Activated CD4-positive, alpha-beta memory T cell treated with anti-CD3 and anti-CD28 coated beads, Interleukin-2, amount 10 ng/mL, durations not matched to agents 7 days and 5 days (primary cell): ENCODE measurements at regions not wholly inside any gene's neighbourhood (a gene's known extent, or its start where the extent isn't known, plus 50 kb on each side); places are given as distances from the start of the nearest gene placed in this dataset.
"Not testable (repeated sequence)": the region's sequence is repeated elsewhere in the genome, so short reads cannot be mapped to it uniquely, and the experiment has no call there.

Source experiments
- CTCF ChIA-PET: fragments of 350-600 bp; sonication (Branson Sonifier 250); formaldehyde crosslinking; loops from one replicate; lab custom pipeline; 2021; ENCODE audit warnings: antibody characterized with exemption, inconsistent platforms; lab: Charles Lee
- POLR2A ChIA-PET: fragments of 350-600 bp; sonication (Branson Sonifier 250); formaldehyde crosslinking; loops from one replicate; lab custom pipeline; 2021; ENCODE audit warnings: antibody characterized with exemption; lab: Charles Lee
- DNase-seq: peaks from one replicate; pipeline ENCODE4 v3.0.0-alpha.2; 2020
- H3K27ac Mint-ChIP-seq: one replicate; pipeline ENCODE4 v1.8.0; 2021; ENCODE audit warnings: mild to moderate bottlenecking, mixed read lengths
- H3K27me3 Mint-ChIP-seq: one replicate; pipeline ENCODE4 v1.8.0; 2021; ENCODE audit warnings: mixed read lengths
- H3K36me3 Mint-ChIP-seq: one replicate; pipeline ENCODE4 v1.8.0; 2021; ENCODE audit warnings: low read depth, mixed read lengths
- H3K4me1 Mint-ChIP-seq: one replicate; pipeline ENCODE4 v1.8.0; 2021; ENCODE audit warnings: mixed read lengths
- H3K4me3 Mint-ChIP-seq: one replicate; pipeline ENCODE4 v1.8.0; 2021; ENCODE audit warnings: mild to moderate bottlenecking, mixed read lengths
- H3K9me3 Mint-ChIP-seq: one replicate; pipeline ENCODE4 v1.8.0; 2021; ENCODE audit warnings: mixed read lengths

GRCh38 chr15:96054621-96055020 is 275.9 kb upstream of the NR2F2 start:
- ChIA-PET POLR2A (no interaction called here), CTCF (no interaction called here)
- Mint-ChIP-seq H3K9me3 (peaks cover 6% of the 10 kb centered on the region), H3K4me3 (no peak overlapping the region), H3K27me3 (peaks cover 12% of the 10 kb centered on the region), H3K4me1 (peaks cover 4% of the 10 kb centered on the region), H3K36me3 (no peaks in the 10 kb centered on the region), H3K27ac (no peak overlapping the region)
- no peak for DNase-seq

GRCh38 chr15:96058103-96058851 is 272.2 kb upstream of the NR2F2 start:
- H3K4me3 Mint-ChIP-seq = no peak overlapping the region
- no peaks in the 10 kb centered on the region for H3K36me3 Mint-ChIP-seq
- POLR2A ChIA-PET = no interaction called here
- peaks cover 6% of the 10 kb centered on the region for H3K9me3 Mint-ChIP-seq
- H3K4me1 Mint-ChIP-seq = peaks cover 4% of the 10 kb centered on the region
- no peak for DNase-seq
- no peak overlapping the region for H3K27ac Mint-ChIP-seq
- H3K27me3 Mint-ChIP-seq = peaks cover 11% of the 10 kb centered on the region
- CTCF ChIA-PET = no interaction called here

- DNase-seq, H3K4me1 Mint-ChIP-seq, H3K27me3 Mint-ChIP-seq, H3K4me3 Mint-ChIP-seq, POLR2A ChIA-PET, CTCF ChIA-PET, H3K27ac Mint-ChIP-seq, H3K9me3 Mint-ChIP-seq, H3K36me3 Mint-ChIP-seq: not testable (repeated sequence)
Measured at GRCh38 chr15:96058852-96059103, 271.7 kb upstream of the NR2F2 start.

GRCh38 chr15:96060591-96060990 is 269.9 kb upstream of the NR2F2 start:
- POLR2A ChIA-PET, CTCF ChIA-PET, H3K4me1 Mint-ChIP-seq, H3K27me3 Mint-ChIP-seq, H3K4me3 Mint-ChIP-seq, DNase-seq, H3K27ac Mint-ChIP-seq, H3K36me3 Mint-ChIP-seq, H3K9me3 Mint-ChIP-seq: not testable (repeated sequence)

- CTCF ChIA-PET = no interaction called here
- Mint-ChIP-seq H3K36me3 (no peaks in the 10 kb centered on the region), H3K27me3 (peaks cover 3% of the 10 kb centered on the region), H3K9me3 (peaks cover 2% of the 10 kb centered on the region), H3K4me3 (no peak overlapping the region), H3K27ac (no peak overlapping the region), H3K4me1 (no peaks in the 10 kb centered on the region)
- POLR2A ChIA-PET = no interaction called here
- no peak for DNase-seq
Measured at GRCh38 chr15:96064351-96064756, 266.1 kb upstream of the NR2F2 start.

GRCh38 chr15:96066126-96066525 is 264.4 kb upstream of the NR2F2 start:
- ChIA-PET POLR2A (no interaction called here), CTCF (no interaction called here)
- H3K27ac Mint-ChIP-seq = no peak overlapping the region
- peaks cover 2% of the 10 kb centered on the region for H3K9me3 Mint-ChIP-seq
- no peak for DNase-seq
- no peaks in the 10 kb centered on the region for H3K36me3 Mint-ChIP-seq
- no peaks in the 10 kb centered on the region for H3K4me1 Mint-ChIP-seq
- no peaks in the 10 kb centered on the region for H3K27me3 Mint-ChIP-seq
- H3K4me3 Mint-ChIP-seq = no peak overlapping the region

- peaks cover 2% of the 10 kb centered on the region for H3K9me3 Mint-ChIP-seq
- POLR2A ChIA-PET = no interaction called here
- no peaks in the 10 kb centered on the region for H3K27me3 Mint-ChIP-seq
- no peak overlapping the region for H3K27ac Mint-ChIP-seq
- no peak overlapping the region for H3K4me3 Mint-ChIP-seq
- no peaks in the 10 kb centered on the region for H3K36me3 Mint-ChIP-seq
- CTCF ChIA-PET = no interaction called here
- no peaks in the 10 kb centered on the region for H3K4me1 Mint-ChIP-seq
- DNase-seq = no peak
Measured at GRCh38 chr15:96066852-96067495, 263.5 kb upstream of the NR2F2 start.

- Mint-ChIP-seq H3K4me3 (no peak overlapping the region), H3K9me3 (peaks cover 2% of the 10 kb centered on the region), H3K27me3 (no peaks in the 10 kb centered on the region), H3K4me1 (no peaks in the 10 kb centered on the region), H3K36me3 (no peaks in the 10 kb centered on the region), H3K27ac (no peak overlapping the region)
- CTCF ChIA-PET = no interaction called here
- POLR2A ChIA-PET = no interaction called here
- DNase-seq = no peak
Measured at GRCh38 chr15:96067677-96068076, 262.8 kb upstream of the NR2F2 start.

- CTCF ChIA-PET = no interaction called here
- Mint-ChIP-seq H3K27ac (no peak overlapping the region), H3K4me1 (no peaks in the 10 kb centered on the region), H3K9me3 (no peaks in the 10 kb centered on the region), H3K4me3 (no peak overlapping the region), H3K27me3 (no peaks in the 10 kb centered on the region), H3K36me3 (no peaks in the 10 kb centered on the region)
- no peak for DNase-seq
- POLR2A ChIA-PET = no interaction called here
Measured at GRCh38 chr15:96068897-96069296, 261.6 kb upstream of the NR2F2 start.

- no peak overlapping the region for H3K27ac Mint-ChIP-seq
- H3K4me1 Mint-ChIP-seq = no peaks in the 10 kb centered on the region
- H3K36me3 Mint-ChIP-seq = no peaks in the 10 kb centered on the region
- DNase-seq = no peak
- H3K4me3 Mint-ChIP-seq = no peak overlapping the region
- H3K27me3 Mint-ChIP-seq = no peaks in the 10 kb centered on the region
- ChIA-PET POLR2A (no interaction called here), CTCF (no interaction called here)
- H3K9me3 Mint-ChIP-seq = no peaks in the 10 kb centered on the region
Measured at GRCh38 chr15:96070636-96071035, 259.9 kb upstream of the NR2F2 start.

GRCh38 chr15:96072821-96073220 is 257.7 kb upstream of the NR2F2 start:
- ChIA-PET POLR2A (no interaction called here), CTCF (no interaction called here)
- Mint-ChIP-seq H3K4me1 (no peaks in the 10 kb centered on the region), H3K27ac (no peak overlapping the region), H3K4me3 (no peak overlapping the region), H3K36me3 (no peaks in the 10 kb centered on the region), H3K27me3 (no peaks in the 10 kb centered on the region), H3K9me3 (no peaks in the 10 kb centered on the region)
- no peak for DNase-seq

GRCh38 chr15:96073908-96074307 is 256.6 kb upstream of the NR2F2 start:
- Mint-ChIP-seq H3K27me3 (no peaks in the 10 kb centered on the region), H3K4me3 (no peak overlapping the region), H3K4me1 (no peaks in the 10 kb centered on the region), H3K27ac (no peak overlapping the region), H3K36me3 (no peaks in the 10 kb centered on the region), H3K9me3 (no peaks in the 10 kb centered on the region)
- POLR2A ChIA-PET = no interaction called here
- DNase-seq = no peak
- CTCF ChIA-PET = no interaction called here

GRCh38 chr15:96075895-96076294 is 254.6 kb upstream of the NR2F2 start:
- CTCF ChIA-PET = no interaction called here
- H3K4me1 Mint-ChIP-seq = no peaks in the 10 kb centered on the region
- H3K27ac Mint-ChIP-seq = no peak overlapping the region
- no peak overlapping the region for H3K4me3 Mint-ChIP-seq
- H3K36me3 Mint-ChIP-seq = no peaks in the 10 kb centered on the region
- H3K27me3 Mint-ChIP-seq = no peaks in the 10 kb centered on the region
- no peaks in the 10 kb centered on the region for H3K9me3 Mint-ChIP-seq
- DNase-seq = no peak
- POLR2A ChIA-PET = no interaction called here

- ChIA-PET CTCF (no interaction called here), POLR2A (no interaction called here)
- no peak for DNase-seq
- no peaks in the 10 kb centered on the region for H3K4me1 Mint-ChIP-seq
- no peaks in the 10 kb centered on the region for H3K36me3 Mint-ChIP-seq
- no peak overlapping the region for H3K4me3 Mint-ChIP-seq
- no peak overlapping the region for H3K27ac Mint-ChIP-seq
- H3K27me3 Mint-ChIP-seq = no peaks in the 10 kb centered on the region
- no peaks in the 10 kb centered on the region for H3K9me3 Mint-ChIP-seq
Measured at GRCh38 chr15:96076350-96076749, 254.2 kb upstream of the NR2F2 start.
